Smooth muscle cell (in vitro differentiated cells): ENCODE measurements at regions not wholly inside any gene's neighbourhood (a gene's known extent, or its start where the extent isn't known, plus 50 kb on each side); places are given as distances from the start of the nearest gene placed in this dataset.

ENCODE experiments used
- DNase-seq: peaks from one replicate; lab custom pipeline; 2025; ENCODE audit not compliant: unreplicated experiment; lab: John Stamatoyannopoulos, UW
- H2AFZ ChIP-seq: fragments of 200-600 bp; sonication (generic); 2 replicates; pipeline ENCODE4 v1.6.0; 2016; ENCODE audit warnings: antibody characterized with exemption, low read depth, mild to moderate bottlenecking
- H3F3A ChIP-seq: fragments of 200-600 bp; sonication (generic); 2 replicates; pipeline ENCODE4 v1.6.0; 2017; ENCODE audit warnings: antibody characterized with exemption, low read depth
- H3K27ac ChIP-seq: fragments of 200-600 bp; sonication (generic); 2 replicates; pipeline ENCODE4 v1.5.1; 2016; ENCODE audit warnings: low read depth, mild to moderate bottlenecking
- H3K27me3 ChIP-seq: fragments of 200-600 bp; sonication (generic); 2 replicates; pipeline ENCODE4 v1.6.1; 2016; ENCODE audit warnings: low read depth, mild to moderate bottlenecking
- H3K36me3 ChIP-seq: fragments of 200-600 bp; sonication (generic); 2 replicates; pipeline ENCODE4 v1.5.1; 2016; ENCODE audit warnings: low read depth
- H3K4me1 ChIP-seq: fragments of 200-600 bp; sonication (generic); 2 replicates; pipeline ENCODE4 v1.5.1; 2016; ENCODE audit warnings: low read depth
- H3K4me2 ChIP-seq: fragments of 200-600 bp; sonication (generic); 2 replicates; pipeline ENCODE4 v1.6.0; 2016; ENCODE audit warnings: mild to moderate bottlenecking
- H3K4me3 ChIP-seq: fragments of 200-600 bp; sonication (generic); 2 replicates; pipeline ENCODE4 v1.5.1; 2016; ENCODE audit warnings: mild to moderate bottlenecking
- H3K79me2 ChIP-seq: fragments of 200-600 bp; sonication (generic); 2 replicates; pipeline ENCODE4 v1.6.0; 2016; ENCODE audit warnings: low read depth, mild to moderate bottlenecking
- H3K9ac ChIP-seq: fragments of 200-600 bp; sonication (generic); 2 replicates; pipeline ENCODE4 v1.6.0; 2016; ENCODE audit warnings: low read depth
- H3K9me3 ChIP-seq: fragments of 200-600 bp; sonication (generic); replicated peaks from 2 replicates; pipeline ENCODE4 v1.5.1; 2016; ENCODE audit warnings: low read depth
- H4K20me1 ChIP-seq: fragments of 200-600 bp; sonication (generic); 2 replicates; pipeline ENCODE4 v1.6.0; 2016; ENCODE audit warnings: low read depth
- WGBS: methylation state at CpG from one replicate; pipeline ENCODE4 v1.1.7; 2016; ENCODE audit warnings: low lambda C conversion rate; 5-methylcytosine and 5-hydroxymethylcytosine counted together
- TF ChIP-seq, protein P1 (sequence below): fragments of 200-600 bp; sonication (generic); IDR thresholded peaks from 2 replicates; pipeline ENCODE4 v1.5.1; 2017; ENCODE audit warnings: borderline replicate concordance, mild to moderate bottlenecking, antibody characterized with exemption; ENCODE audit not compliant: insufficient read depth, poor library complexity, severe bottlenecking

DNA sequence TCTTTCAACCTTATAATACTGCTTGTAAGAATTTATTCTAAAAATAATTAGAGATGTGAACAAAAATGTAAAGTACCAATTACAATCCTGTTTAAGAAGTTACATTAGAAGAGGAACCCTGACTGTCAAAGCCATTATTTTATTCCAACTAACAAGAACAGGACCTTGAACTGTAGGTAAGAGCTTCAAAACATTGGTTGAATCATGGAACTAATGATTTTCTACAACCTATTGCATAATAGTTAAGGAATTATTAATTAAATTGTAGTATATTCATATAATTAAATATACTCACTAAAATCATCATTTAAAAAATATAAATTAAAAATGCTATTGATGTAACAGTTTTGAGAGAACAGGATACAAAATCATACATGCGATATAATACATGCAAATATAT lies 649.4 kb upstream of the KIRREL3 start:
- Histone ChIP-seq H3F3A (no peaks in the 10 kb centered on the region), H3K4me1 (no peaks in the 10 kb centered on the region), H3K79me2 (no peaks in the 10 kb centered on the region)

GRCh38 chr11:127649071-127649470 lies 648.5 kb upstream of the KIRREL3 start:
- no peaks in the 10 kb centered on the region for H3K9me3 ChIP-seq
- H3K9ac ChIP-seq, result no peak overlapping the region
- TF ChIP-seq, protein P1, sequence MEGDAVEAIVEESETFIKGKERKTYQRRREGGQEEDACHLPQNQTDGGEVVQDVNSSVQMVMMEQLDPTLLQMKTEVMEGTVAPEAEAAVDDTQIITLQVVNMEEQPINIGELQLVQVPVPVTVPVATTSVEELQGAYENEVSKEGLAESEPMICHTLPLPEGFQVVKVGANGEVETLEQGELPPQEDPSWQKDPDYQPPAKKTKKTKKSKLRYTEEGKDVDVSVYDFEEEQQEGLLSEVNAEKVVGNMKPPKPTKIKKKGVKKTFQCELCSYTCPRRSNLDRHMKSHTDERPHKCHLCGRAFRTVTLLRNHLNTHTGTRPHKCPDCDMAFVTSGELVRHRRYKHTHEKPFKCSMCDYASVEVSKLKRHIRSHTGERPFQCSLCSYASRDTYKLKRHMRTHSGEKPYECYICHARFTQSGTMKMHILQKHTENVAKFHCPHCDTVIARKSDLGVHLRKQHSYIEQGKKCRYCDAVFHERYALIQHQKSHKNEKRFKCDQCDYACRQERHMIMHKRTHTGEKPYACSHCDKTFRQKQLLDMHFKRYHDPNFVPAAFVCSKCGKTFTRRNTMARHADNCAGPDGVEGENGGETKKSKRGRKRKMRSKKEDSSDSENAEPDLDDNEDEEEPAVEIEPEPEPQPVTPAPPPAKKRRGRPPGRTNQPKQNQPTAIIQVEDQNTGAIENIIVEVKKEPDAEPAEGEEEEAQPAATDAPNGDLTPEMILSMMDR, result no peak
- no peaks in the 10 kb centered on the region for H3K79me2 ChIP-seq
- no peak overlapping the region for H3K27ac ChIP-seq
- H3K4me2 ChIP-seq, result no peak overlapping the region
- WGBS, result 87% methylated on average over 2 of the region's 2 CpGs
- H3K4me3 ChIP-seq, result no peak overlapping the region
- H3K4me1 ChIP-seq, result no peaks in the 10 kb centered on the region
- no peak for DNase-seq
- H3K36me3 ChIP-seq, result no peaks in the 10 kb centered on the region
- H4K20me1 ChIP-seq, result no peaks in the 10 kb centered on the region
- H3K27me3 ChIP-seq, result no peaks in the 10 kb centered on the region
- no peaks in the 10 kb centered on the region for H3F3A ChIP-seq
- no peak overlapping the region for H2AFZ ChIP-seq

More for the DNA sequence above, 649.4 kb upstream of the KIRREL3 start:
- WGBS, result 98% methylated on average over 1 of the region's 1 CpG
- no peaks in the 10 kb centered on the region for H4K20me1 ChIP-seq
- H3K27ac ChIP-seq, result no peak overlapping the region
- DNase-seq, result no peak
- H3K4me2 ChIP-seq, result no peak overlapping the region
- no peak overlapping the region for H3K9ac ChIP-seq
- H3K9me3 ChIP-seq, result no peaks in the 10 kb centered on the region
- no peaks in the 10 kb centered on the region for H3K36me3 ChIP-seq
- TF ChIP-seq, protein P1, result no peak
- H3K4me3 ChIP-seq, result no peak overlapping the region
- no peak overlapping the region for H2AFZ ChIP-seq
- H3K27me3 ChIP-seq, result no peaks in the 10 kb centered on the region

DNA sequence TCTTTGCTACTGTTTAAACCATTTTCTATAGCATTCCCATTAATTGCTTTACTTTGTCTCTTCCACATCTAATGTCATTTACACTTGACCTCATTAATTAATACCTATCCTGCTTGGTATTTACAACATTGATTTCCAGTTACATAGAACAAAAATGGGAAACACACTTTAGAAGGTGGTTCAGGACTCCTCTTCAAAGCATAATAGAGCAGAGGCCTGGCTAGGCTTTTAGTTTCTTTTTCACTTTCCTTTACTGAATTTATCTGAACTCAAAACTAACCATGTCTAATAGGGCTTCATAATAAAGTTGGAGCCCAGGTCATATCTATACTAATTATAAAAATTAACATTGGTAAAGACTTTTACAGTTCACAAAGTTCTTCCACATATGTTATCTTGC lies 648.0 kb upstream of the KIRREL3 start:
- no peaks in the 10 kb centered on the region for H3K4me1 ChIP-seq

GRCh38 chr11:127644366-127644765 lies 643.8 kb upstream of the KIRREL3 start:
- H4K20me1 ChIP-seq, result no peaks in the 10 kb centered on the region
- H3K9ac ChIP-seq, result no peak overlapping the region
- H3K4me2 ChIP-seq, result no peak overlapping the region
- H3K4me1 ChIP-seq, result no peaks in the 10 kb centered on the region
- H3K9me3 ChIP-seq, result no peaks in the 10 kb centered on the region
- TF ChIP-seq, protein P1, result no peak
- no peak overlapping the region for H2AFZ ChIP-seq
- H3K4me3 ChIP-seq, result no peak overlapping the region
- WGBS, result 94% methylated on average over 4 of the region's 4 CpGs
- no peaks in the 10 kb centered on the region for H3K36me3 ChIP-seq
- no peak for DNase-seq
- H3K79me2 ChIP-seq, result no peaks in the 10 kb centered on the region
- no peaks in the 10 kb centered on the region for H3K27me3 ChIP-seq
- no peak overlapping the region for H3K27ac ChIP-seq
- no peaks in the 10 kb centered on the region for H3F3A ChIP-seq

More for the DNA sequence above, 648.0 kb upstream of the KIRREL3 start:
- Histone ChIP-seq H4K20me1 (no peaks in the 10 kb centered on the region), H3K9me3 (no peaks in the 10 kb centered on the region), H3K4me3 (no peak overlapping the region), H3K36me3 (no peaks in the 10 kb centered on the region), H3F3A (no peaks in the 10 kb centered on the region), H3K4me2 (no peak overlapping the region), H3K27ac (no peak overlapping the region), H2AFZ (no peak overlapping the region), H3K27me3 (no peaks in the 10 kb centered on the region), H3K79me2 (no peaks in the 10 kb centered on the region), H3K9ac (no peak overlapping the region)
- DNase-seq, result no peak
- TF ChIP-seq, protein P1, result no peak
